GM21529 (cell line): ENCODE measurements at regions not wholly inside any gene's neighbourhood (a gene's known extent, or its start where the extent isn't known, plus 50 kb on each side); places are given as distances from the start of the nearest gene placed in this dataset.

Experiments
- ATAC-seq: cut with Tn5 transposase; IDR thresholded peaks from one replicate; pipeline ENCODE4 v1.9.1; 2021; ENCODE audit not compliant: unreplicated experiment

DNA sequence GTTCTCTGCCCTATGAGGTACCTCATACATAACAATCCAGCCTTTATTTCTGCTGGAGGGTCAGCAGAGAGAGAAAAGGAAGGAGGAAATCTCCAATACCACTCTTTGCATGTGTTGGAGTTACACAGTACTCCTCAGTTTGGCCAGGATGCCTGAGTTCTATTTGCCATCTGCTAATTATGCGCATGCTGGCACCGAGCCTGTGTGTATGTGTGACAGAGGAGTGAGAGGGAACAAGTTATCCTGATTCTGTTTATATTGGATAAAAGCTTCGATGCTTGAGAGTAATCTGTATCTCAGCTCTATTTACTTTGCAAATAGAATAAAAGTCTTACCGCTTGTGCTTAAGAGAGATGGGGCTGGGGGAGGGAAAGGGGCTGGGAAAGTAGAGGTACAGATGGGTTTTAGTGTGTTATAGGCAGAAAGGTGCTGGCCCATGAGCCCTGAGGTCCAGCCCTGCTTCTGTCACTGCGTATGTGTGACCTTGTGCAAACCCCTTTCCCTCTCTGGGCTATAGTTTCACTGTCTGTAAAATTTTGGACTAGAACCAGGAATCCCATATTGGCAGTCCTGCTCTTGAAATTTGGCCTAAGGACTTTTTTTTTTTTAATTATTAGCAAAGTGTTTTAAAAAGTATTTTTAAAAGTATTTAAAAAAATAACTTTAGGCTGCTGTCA is 54.5 kb upstream of the PLXNA2 start:
- no peak for ATAC-seq

DNA sequence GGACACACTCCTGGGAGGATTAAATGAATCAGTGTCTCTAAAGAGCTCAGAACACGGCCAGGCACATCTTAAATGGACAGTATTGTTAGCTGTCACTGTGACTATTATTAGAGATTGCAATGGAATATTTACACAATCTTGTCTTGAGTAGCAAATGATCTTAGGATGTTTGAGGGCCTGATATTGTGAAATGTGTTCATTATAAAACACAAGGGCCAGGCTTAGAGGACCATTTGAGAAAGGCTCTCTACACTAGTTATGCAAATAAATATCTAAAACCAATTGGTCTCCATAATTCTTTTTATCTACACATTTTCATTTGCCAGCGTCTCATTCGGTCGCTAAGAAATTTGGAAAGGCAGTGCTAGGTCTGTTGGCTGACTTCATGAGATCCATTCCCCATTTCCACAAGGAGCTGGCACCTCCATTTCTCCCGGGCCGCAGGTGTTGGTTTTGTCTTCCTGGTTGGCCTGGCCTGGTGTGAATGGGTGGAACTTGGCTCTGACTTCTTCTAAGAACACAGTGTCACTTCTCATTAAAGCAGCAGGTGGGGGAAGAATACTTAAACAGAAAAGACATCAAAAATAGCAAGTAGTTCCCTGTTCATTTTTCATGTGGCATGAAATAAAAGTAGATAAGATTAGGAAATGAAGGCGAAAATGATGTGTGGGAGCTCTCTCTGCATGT is 56.0 kb upstream of the PLXNA2 start:
- ATAC-seq = no peak

DNA sequence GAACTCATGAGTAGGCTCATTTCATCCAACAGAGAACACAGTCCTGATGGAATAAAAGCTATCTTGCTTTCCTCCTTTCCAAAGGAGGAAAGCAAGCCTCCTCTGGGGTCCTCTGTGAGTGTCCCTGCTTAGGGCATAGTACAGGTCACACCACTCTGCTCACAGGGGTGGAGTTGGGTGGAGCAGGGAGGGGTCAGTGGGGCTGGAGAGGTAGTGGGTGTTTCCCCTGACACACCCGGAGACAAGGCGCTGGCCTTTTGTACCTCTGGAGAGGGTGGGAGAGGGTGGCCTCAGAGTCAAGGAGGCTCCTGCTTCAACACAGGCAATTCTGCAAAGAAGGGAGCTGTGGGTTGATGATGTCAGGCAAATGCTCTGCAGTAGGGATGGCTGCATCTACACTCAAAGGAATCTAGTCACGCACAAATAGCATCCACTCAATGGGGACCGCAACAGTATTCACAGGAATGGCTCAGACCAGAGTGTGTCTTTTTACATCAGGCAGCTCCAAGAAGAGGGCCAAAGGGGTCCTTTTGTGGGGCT is 58.6 kb upstream of the PLXNA2 start:
- no peak for ATAC-seq

DNA sequence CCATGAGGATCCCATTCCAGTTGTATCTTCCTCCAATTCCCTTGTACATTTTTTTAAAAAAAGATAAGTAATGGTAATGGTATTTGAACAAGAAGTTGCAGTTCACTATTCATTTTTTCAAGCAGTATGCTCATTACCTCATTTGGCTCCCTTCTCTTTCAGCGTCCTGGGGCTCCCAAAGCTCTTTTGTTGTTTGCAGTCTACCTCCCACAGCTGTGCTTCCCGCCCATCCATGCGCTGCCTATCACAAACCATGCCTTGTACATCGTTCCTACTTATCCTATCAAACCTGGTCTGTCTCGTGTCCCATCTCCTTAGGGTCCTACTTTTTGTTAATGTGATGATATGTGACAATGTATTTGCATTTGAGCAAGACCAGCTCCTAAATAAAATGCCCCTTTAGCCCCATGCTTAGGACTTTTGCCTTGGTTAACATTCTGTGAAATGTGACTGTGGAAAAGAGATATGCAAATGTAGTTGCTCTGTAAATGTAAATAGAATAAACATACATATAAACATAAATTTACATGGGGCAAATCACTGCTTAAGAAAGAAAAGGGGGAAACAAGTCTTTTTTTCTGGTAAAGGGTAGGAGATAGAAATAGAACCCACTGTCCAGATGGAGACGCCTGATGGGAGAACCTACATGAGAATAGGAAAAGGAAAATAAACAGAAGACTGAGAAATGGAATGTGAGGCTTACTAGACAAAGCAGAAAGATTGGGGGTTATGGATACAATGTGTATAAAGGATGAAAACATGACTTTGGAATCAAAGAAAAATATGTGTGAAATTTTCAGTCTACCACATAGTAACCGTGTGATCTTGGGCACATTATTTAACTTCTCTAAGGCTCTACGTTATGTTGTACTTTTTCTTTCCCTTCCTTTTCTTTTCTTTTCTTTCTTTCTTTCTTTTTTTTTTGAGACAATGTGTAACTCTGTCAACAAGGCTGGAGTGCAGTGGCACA is 59.8 kb upstream of the PLXNA2 start:
- ATAC-seq = no peak

- no peak for ATAC-seq
Measured at GRCh38 chr1:208308221-208308620, 64.0 kb upstream of the PLXNA2 start.

DNA sequence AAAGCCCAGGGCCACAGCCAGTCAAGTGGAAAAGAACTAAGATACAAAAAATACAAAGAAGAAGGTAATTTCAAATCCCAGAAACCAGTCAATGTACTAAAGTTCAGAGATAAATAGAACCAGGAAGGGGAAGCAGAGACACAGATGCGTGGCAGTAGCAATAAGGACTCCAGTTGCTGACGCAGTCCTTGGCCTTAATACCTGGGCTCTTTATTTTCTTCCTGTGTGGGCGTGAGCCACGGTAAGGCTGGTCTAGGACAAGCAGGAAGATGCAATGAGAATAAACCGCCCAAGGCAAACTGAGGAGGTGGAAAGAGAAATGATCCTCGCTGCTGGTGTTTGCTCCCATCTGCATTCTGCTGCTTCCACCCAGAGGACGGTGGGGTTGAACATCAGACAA is 65.6 kb upstream of the PLXNA2 start:
- ATAC-seq = no peak

- no peak for ATAC-seq
Measured at GRCh38 chr1:208312706-208313105, 68.5 kb upstream of the PLXNA2 start.

DNA sequence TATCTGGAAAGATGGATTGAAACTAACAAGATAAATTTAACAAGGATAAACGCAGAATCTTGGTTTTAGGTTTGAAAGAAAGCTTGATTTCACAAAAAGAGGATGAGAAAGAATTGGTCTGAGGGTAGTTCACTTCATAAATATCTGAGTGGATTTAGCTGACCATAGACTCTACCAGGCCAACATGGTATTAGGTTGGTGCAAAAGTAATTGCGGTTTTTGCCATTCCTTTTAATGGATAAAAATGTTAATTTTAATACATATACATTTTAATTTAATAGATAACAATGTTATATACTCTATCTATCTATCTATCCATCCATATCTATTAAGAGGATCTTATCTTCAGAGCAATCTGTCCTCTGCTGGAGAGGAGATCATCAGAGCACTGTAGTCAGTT is 70.2 kb upstream of the PLXNA2 start:
- ATAC-seq = no peak

GRCh38 chr1:208318150-208318734 is 74.1 kb upstream of the PLXNA2 start:
- ATAC-seq = no peak

GRCh38 chr1:208324005-208324404 is 79.8 kb upstream of the PLXNA2 start:
- no peak for ATAC-seq

GRCh38 chr1:208326033-208326432 is 81.8 kb upstream of the PLXNA2 start:
- no peak for ATAC-seq

- no peak for ATAC-seq
Measured at GRCh38 chr1:208329300-208329699, 85.1 kb upstream of the PLXNA2 start.

DNA sequence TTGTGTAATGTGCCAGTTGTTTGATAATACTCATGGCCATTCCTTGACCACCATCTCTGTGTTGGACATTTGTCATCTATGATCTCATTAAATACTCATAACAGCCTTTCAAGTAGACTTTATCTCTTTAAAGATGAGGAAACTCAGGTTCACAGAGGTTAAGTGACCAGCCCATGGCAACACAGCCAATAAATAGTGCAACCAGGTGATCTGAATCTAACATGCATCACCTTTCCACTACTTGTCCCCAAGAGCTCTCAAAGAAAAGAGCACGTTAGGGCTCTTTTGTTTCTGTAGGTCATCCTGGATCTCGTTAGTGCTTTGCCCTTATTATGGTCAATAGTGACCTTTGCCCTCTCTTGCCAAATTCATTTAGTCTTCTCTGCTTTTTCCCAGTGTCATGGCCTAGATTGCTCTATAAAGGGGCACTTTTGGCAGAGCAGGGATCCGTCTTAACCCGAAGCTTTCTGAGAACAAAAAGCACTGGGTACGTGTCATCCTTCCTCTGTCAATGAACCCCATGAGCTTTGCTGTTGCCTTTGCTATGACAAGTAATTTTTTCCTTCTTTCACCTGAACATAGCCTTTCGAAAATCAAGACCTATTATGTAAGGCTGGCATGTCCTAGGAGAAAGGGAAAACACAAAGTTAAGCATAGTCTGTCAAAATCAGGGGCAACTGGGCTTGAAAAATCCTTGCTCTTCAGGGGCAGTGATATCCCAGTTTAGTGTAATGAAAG is 88.0 kb upstream of the PLXNA2 start:
- no peak for ATAC-seq

GRCh38 chr1:208332774-208333126 is 88.6 kb upstream of the PLXNA2 start:
- no peak for ATAC-seq

- no peak for ATAC-seq
Measured at GRCh38 chr1:208333676-208334075, 89.5 kb upstream of the PLXNA2 start.

DNA sequence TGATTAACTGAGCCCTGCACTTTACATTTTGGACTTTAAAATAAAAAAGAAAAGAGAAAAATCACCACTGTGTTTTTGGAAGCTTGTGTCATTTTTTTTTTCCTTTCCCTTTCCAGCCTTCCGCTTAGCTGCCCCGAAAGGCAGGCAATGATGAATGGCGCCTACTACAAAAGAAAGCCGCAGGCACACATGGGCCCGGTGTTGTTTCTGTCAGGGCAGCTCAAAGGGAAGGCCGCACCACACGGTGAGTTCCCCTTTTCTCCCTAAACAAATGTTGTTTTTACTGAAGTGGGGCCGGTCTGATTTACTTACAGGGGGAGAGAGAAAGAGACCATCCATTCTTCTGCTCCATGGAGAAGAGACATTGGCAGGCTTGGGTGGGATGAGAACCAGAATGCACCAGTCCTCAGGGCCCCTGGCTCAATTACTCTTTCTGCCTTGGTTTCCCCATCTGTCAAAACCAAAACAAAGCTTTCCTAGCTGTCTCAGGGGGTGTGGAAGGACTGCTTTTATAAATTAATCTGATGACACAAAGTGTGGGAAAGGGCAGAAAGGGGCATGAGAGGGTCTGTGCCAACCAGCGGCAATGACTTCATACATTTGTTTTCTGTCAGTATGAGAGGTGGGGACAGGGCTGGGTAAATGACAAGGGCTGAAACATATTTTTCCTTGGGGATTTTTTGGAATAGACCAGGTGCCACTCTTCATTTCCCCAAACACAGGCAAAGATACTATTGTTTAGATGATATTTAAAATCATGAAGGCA is 91.4 kb upstream of the PLXNA2 start:
- no peak for ATAC-seq

- ATAC-seq = no peak
Measured at GRCh38 chr1:208336137-208336518, 91.9 kb upstream of the PLXNA2 start.

- no peak for ATAC-seq
Measured at GRCh38 chr1:208339911-208340310, 95.7 kb upstream of the PLXNA2 start.

DNA sequence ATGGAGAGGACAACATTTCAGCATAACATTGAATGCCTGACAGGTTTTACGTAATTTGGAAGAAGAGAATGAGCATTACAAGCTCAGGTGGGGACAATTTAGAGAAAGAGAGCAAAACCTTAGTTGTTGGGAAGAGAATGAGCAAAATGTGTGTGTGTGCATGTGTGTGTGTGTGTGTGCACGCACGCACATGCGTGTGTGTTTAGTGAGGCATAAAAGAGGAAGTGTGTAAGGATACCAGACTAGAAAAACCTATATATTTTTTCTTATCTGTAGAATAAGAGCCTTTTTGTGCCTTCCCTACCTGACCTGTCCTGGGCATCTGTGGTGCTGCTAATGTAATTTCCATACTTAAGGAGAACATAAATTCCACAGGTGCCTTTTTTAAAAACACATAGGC is 99.0 kb upstream of the PLXNA2 start:
- ATAC-seq = no peak
